GM06990 (cell line): ENCODE measurements at regions not wholly inside any gene's neighbourhood (a gene's known extent, or its start where the extent isn't known, plus 50 kb on each side); places are given as distances from the start of the nearest gene placed in this dataset.

Experiments
- DNase-seq: peaks from one replicate; pipeline ENCODE4 v3.0.0-alpha.2; 2011; ENCODE audit not compliant: insufficient read length; ENCODE audit errors: extremely low read depth
- H3K27me3 ChIP-seq: replicated peaks from 2 replicates; pipeline ENCODE4 v1.6.0; 2011; ENCODE audit warnings: low read length; ENCODE audit not compliant: control insufficient read depth, insufficient read depth
- H3K36me3 ChIP-seq: 2 replicates; pipeline ENCODE4 v1.5.1; 2011; ENCODE audit warnings: low read length; ENCODE audit not compliant: control insufficient read depth, insufficient read depth
- H3K4me3 ChIP-seq: replicated peaks from 2 replicates; pipeline ENCODE4 v1.5.1; 2011; ENCODE audit warnings: low read depth, mild to moderate bottlenecking, control low read depth, low read length
- CTCF ChIP-seq: IDR thresholded peaks from 2 replicates; pipeline ENCODE4 v1.5.1; 2011; ENCODE audit warnings: low read length, control low read depth, mild to moderate bottlenecking, inconsistent platforms; ENCODE audit not compliant: insufficient read depth, poor library complexity, severe bottlenecking

GRCh38 chr11:45078236-45079074 lies 68.0 kb upstream of the PRDM11 start:
- TF ChIP-seq CTCF: no peak
- H3K27me3 ChIP-seq: no peaks in the 10 kb centered on the region
- H3K36me3 ChIP-seq: no peaks in the 10 kb centered on the region
- H3K4me3 ChIP-seq: no peak overlapping the region
- no peak for DNase-seq

- DNase-seq: no peak
- H3K27me3 ChIP-seq: no peaks in the 10 kb centered on the region
- no peak overlapping the region for H3K4me3 ChIP-seq
- H3K36me3 ChIP-seq: no peaks in the 10 kb centered on the region
- TF ChIP-seq CTCF: no peak
Measured at GRCh38 chr11:45079075-45079444, 67.4 kb upstream of the PRDM11 start.

GRCh38 chr11:45079567-45079942 lies 66.9 kb upstream of the PRDM11 start:
- H3K27me3 ChIP-seq: no peaks in the 10 kb centered on the region
- TF ChIP-seq CTCF: no peak
- no peaks in the 10 kb centered on the region for H3K36me3 ChIP-seq
- no peak for DNase-seq
- no peak overlapping the region for H3K4me3 ChIP-seq

GRCh38 chr11:45079943-45080719 lies 66.3 kb upstream of the PRDM11 start:
- TF ChIP-seq CTCF: no peak

GRCh38 chr11:45082744-45083543 lies 63.5 kb upstream of the PRDM11 start:
- H3K4me3 ChIP-seq: no peak overlapping the region
- no peaks in the 10 kb centered on the region; the same call in 1 of the 2 replicates for H3K27me3 ChIP-seq
- no peak for DNase-seq
- no peaks in the 10 kb centered on the region for H3K36me3 ChIP-seq
- TF ChIP-seq CTCF: no peak

More at GRCh38 chr11:45079943-45080719, 66.3 kb upstream of the PRDM11 start:
- DNase-seq: peak; percentile 54
- no peaks in the 10 kb centered on the region for H3K27me3 ChIP-seq
- no peak overlapping the region for H3K4me3 ChIP-seq
- no peaks in the 10 kb centered on the region for H3K36me3 ChIP-seq
